H1 (cell line): ENCODE measurements at regions not wholly inside any gene's neighbourhood (a gene's known extent, or its start where the extent isn't known, plus 50 kb on each side); places are given as distances from the start of the nearest gene placed in this dataset.

Source experiments
- CTCF ChIP-seq, 3 experiments: IDR thresholded peaks; 1 replicate in 2 of 3; 2 replicates in 1 of 3; pipeline versions ENCODE4 v1.5.1 to v1.6.1; 2011; ENCODE audit warnings: low read length in 3 of 3, mild to moderate bottlenecking in 3 of 3, inconsistent platforms in 2 of 3, low read depth in 1 of 3, moderate library complexity in 1 of 3; ENCODE audit not compliant: insufficient read depth in 1 of 3; ENCODE audit errors: control extremely low read depth in 1 of 3
- EZH2 ChIP-seq: fragments of 200-600 bp; sonication (generic); IDR thresholded peaks from 2 replicates; pipeline ENCODE4 v1.7.1; 2012; ENCODE audit warnings: low read depth, mild to moderate bottlenecking, moderate library complexity, low read length, inconsistent platforms; ENCODE audit not compliant: severe bottlenecking
- JUN ChIP-seq: IDR thresholded peaks from 2 replicates; pipeline ENCODE4 v1.6.1; 2011; ENCODE audit warnings: low read depth, mild to moderate bottlenecking, improper control_type of control experiment, low read length
- JUND ChIP-seq: IDR thresholded peaks from 2 replicates; pipeline ENCODE4 v1.6.1; 2011; ENCODE audit warnings: mild to moderate bottlenecking, improper control_type of control experiment, low read length
- POLR2A ChIP-seq, 2 experiments: IDR thresholded peaks; 1 replicate in 1 of 2; 2 replicates in 1 of 2; pipeline ENCODE4 v1.6.1; 2011; ENCODE audit warnings: low read depth in 2 of 2, low read length in 2 of 2, mild to moderate bottlenecking in 2 of 2; ENCODE audit errors: control extremely low read depth in 1 of 2
- POLR2AphosphoS5 ChIP-seq: IDR thresholded peaks from 2 replicates; pipeline ENCODE4 v1.6.1; 2011; ENCODE audit warnings: low read depth, low read length
- RAD21 ChIP-seq, 2 experiments: IDR thresholded peaks in 1 of 2; conservative IDR thresholded peaks in 1 of 2; 2 replicates each; pipeline ENCODE4 v1.6.1; 2011; ENCODE audit warnings: low read depth in 2 of 2, low read length in 2 of 2, improper control_type of control experiment in 1 of 2, inconsistent platforms in 1 of 2, mild to moderate bottlenecking in 1 of 2, moderate library complexity in 1 of 2
- RFX5 ChIP-seq: IDR thresholded peaks from 2 replicates; pipeline ENCODE4 v1.6.1; 2011; ENCODE audit warnings: low read depth, low read length, improper control_type of control experiment, borderline replicate concordance
- SP1 ChIP-seq: IDR thresholded peaks from 2 replicates; pipeline ENCODE4 v1.6.1; 2011; ENCODE audit warnings: low read depth, low read length
- TAF1 ChIP-seq: IDR thresholded peaks from 2 replicates; pipeline ENCODE4 v1.6.1; 2011; ENCODE audit warnings: mild to moderate bottlenecking, low read depth, low read length
- TAF7 ChIP-seq: optimal IDR thresholded peaks from 2 replicates; pipeline ENCODE3; 2011; ENCODE audit warnings: low read depth, mild to moderate bottlenecking, inconsistent platforms, low read length, moderate library complexity, borderline replicate concordance

DNA sequence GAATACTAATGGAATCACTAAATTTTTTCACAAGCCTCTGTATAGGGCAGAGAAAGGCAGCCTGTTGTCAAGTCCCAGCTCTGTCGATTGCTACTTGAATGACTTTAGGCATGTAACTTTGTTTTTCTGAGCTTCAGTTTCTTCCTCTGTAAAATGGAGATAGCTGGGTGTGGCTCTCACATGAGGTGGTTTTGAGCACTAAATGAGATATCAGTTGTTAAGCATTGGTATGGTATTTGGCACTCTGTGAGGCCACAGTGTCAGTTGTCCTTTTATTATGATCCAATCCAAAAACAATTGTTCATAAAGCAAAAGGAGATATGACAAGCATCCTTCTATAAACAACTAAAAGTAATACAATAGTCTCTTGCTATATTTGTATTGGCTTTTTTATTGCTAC, 120.6 kb downstream of the DUSP6 start:
- TF ChIP-seq SP1 (no peak), CTCF (IDR thresholded peaks at IDR 0.05; ENCODE audit: control extremely low read depth in 1 of 3, insufficient read depth in 1 of 3, low read depth in 1 of 3, low read length in 3 of 3) (no peak), JUND (no peak), JUN (no peak), RFX5 (no peak), TAF1 (no peak), EZH2 (no peak), TAF7 (no peak), POLR2A (IDR thresholded peaks at IDR 0.05; ENCODE audit: control extremely low read depth in 1 of 2, low read depth in 2 of 2, low read length in 2 of 2) (no peak), RAD21 (IDR thresholded peaks at IDR 0.05 in 1 of 2, conservative IDR thresholded peaks at IDR 0.05 in 1 of 2; ENCODE audit: low read depth in 2 of 2, low read length in 2 of 2) (no peak), POLR2AphosphoS5 (no peak)
